GM21390 (cell line): ENCODE measurements at regions not wholly inside any gene's neighbourhood (a gene's known extent, or its start where the extent isn't known, plus 50 kb on each side); places are given as distances from the start of the nearest gene placed in this dataset.

ENCODE experiments used
- ATAC-seq: cut with Tn5 transposase; IDR thresholded peaks from one replicate; pipeline ENCODE4 v1.9.1; 2021; ENCODE audit not compliant: unreplicated experiment

GRCh38 chr11:131186629-131187101 lies 183.8 kb upstream of the NTM start:
- ATAC-seq = peak; percentile 85

- no peak for ATAC-seq
Observed at GRCh38 chr11:131190446-131190845, 180.0 kb upstream of the NTM start.

GRCh38 chr11:131191606-131192005 lies 178.8 kb upstream of the NTM start:
- ATAC-seq = no peak

DNA sequence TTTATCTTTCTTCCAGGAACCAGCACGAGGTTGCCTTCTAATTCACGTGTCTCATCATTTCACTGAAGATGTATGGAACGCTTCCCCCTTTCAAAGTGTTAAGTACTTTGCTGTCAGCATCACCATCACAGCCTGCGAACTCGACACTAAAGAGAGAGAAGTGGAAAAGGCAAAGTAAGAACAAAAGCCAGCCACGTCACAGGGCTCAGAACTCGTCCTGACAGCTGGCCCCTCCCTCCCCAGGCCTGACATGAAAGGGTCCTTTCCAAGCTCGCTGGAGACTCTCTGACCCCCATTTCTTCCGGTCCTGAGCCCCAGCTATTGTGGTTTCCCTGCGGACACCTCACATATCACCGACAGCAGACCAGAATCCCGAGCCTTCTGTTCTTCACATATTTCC lies 177.8 kb upstream of the NTM start:
- ATAC-seq = no peak

- no peak for ATAC-seq
Observed at GRCh38 chr11:131193031-131193501, 177.3 kb upstream of the NTM start.

DNA sequence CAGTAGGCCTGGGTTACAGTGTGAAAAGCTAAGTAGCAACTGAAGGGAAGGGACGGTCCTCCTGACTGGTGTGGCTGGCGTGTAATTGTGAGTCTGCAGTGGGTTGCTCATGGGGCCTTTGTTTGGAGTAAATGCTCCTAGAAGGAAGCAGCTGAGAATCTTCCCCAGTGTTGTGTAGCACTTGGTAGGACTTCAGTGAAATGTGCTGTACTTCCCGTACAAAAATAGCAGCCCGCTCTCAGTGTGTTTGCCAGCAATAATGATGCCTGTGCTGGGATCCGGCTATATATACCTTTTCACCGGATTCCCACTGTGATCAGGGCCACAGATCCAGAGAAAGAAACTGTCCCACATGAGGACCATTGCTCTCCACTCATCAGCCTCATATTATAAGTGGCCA lies 175.7 kb upstream of the NTM start:
- ATAC-seq = no peak

DNA sequence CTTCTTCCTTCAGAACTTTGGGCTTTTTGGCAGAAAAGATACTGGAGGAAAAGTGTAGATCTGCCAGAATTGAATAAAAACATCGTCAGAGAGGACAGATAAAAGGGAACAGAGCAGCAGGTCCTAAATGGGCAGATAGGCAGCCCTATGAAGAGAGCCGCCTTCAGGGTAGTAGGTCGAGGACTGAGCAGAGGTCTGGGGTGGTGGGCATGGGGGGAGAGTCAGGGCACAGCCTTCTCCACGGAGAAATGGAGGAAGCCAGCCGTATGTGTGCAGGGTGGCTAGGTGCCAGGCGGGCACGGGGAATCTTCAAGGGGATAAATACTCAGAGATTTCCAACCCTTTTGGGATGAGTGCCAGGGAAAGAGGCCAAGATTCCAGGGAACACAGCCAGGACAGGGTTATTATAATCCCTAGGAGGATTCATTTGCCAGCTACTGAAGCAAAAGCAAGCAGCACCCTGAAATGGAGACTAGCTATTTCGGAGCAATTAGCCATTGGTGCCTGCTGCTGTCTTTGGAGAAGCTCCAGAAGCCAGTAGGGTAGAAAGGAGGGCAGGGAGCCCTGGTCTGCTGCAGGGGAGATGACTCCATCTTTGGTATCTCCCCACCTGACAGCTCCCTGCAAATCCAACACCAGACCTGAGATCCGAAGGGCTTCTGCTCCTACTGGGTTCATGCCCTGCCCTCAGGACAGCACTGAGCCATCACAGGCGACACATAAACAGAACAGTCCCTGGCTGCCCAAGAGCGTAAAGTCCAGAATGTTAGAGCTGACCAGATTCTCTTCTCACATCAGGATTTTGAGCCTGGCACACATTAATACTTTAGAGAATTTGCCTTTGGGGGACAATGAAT lies 174.5 kb upstream of the NTM start:
- ATAC-seq = no peak

DNA sequence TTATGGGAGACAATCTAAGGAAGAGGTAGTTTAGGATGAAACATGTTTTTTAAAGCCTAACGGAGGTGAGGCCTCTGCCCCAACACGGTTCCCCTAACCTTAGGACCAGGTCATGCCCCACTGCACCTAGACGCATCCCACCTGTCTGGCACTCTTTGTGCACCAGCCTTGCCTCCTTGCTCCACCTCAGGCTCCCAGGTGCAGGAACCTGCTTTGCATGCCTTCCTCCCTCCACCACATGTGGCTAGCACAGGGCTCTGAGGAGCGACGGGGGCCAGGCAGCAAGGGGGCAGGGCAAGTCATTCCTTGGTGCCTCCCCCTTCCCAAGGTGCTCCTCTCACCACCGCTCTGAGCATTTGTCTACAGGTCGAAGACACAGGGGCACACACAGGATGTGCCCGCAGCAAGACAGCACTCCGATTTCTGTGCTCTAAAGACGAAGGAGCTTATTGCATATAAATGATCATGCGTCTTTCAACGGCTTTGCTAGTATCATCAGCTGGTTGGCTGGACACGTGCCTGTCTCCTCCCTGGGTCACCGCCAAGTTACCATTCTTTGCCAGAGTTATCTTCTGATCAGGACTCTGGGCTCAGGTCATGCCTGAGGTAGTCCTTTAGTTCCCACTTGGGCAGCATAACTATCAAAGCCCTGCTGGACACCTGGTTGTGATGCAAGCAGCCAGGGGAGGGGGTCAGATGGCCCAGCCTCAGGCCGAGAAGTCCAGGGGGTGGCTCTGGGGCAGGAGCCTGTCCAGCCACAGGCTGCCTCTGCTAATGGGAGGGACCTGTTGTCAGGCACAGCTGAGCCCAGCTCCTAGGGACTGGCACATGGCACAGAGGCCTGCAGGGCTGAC lies 172.0 kb upstream of the NTM start:
- ATAC-seq = no peak

DNA sequence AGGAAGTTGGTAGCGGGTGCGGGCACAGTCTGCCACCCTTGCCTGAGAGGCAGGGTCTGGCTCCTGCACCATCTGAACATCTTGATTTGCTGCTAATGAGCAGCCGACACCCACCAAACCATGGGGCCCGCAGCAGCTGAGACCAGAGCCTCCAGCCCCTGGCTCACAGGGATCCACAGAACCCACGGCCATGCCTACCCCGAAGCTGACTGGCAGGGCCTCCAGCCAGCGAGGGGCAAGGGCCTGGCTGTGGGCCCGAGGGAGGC lies 171.5 kb upstream of the NTM start:
- no peak for ATAC-seq

- no peak for ATAC-seq
Observed at GRCh38 chr11:131201674-131202073, 168.7 kb upstream of the NTM start.

- no peak for ATAC-seq
Observed at GRCh38 chr11:131203040-131203439, 167.4 kb upstream of the NTM start.

- no peak for ATAC-seq
Observed at GRCh38 chr11:131204282-131204681, 166.1 kb upstream of the NTM start.

GRCh38 chr11:131204765-131205380 lies 165.5 kb upstream of the NTM start:
- no peak for ATAC-seq

DNA sequence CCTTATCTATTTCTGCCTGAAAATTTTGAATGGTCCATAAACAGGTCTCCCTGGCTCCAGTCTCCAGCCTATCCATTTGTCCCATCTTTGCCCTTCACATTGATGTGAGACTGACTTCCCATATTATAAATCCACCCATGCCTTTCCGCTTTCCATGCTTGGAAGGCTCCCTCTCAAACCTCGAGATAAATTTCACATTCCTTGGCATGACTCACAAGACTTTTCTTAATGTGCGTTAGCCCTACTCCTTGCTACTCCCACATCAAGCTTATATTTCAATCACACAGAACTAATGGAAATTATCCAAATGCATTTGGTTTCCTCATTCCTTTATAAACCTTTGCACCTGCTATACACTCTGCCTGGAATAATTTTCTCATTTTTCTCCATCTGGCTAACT lies 163.7 kb upstream of the NTM start:
- no peak for ATAC-seq

DNA sequence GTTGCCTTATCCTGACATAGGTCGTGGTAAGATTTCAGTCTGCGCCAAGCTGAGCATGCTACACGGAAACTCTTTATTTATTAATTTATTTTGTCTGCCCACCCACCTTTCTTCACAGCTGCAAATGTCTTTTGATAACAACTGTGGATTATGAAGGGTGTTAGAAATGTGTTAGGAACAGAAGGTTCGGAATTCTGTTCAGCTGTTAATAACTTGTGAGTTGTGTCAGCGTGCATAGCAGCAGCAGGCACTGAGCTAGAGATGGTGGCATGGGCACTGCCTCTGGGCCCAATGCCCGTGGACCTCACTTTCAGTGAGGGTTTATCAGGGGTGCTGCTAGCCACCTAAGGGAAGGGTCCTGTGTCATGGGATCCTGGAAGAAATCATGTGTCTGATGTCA lies 162.5 kb upstream of the NTM start:
- ATAC-seq = no peak

DNA sequence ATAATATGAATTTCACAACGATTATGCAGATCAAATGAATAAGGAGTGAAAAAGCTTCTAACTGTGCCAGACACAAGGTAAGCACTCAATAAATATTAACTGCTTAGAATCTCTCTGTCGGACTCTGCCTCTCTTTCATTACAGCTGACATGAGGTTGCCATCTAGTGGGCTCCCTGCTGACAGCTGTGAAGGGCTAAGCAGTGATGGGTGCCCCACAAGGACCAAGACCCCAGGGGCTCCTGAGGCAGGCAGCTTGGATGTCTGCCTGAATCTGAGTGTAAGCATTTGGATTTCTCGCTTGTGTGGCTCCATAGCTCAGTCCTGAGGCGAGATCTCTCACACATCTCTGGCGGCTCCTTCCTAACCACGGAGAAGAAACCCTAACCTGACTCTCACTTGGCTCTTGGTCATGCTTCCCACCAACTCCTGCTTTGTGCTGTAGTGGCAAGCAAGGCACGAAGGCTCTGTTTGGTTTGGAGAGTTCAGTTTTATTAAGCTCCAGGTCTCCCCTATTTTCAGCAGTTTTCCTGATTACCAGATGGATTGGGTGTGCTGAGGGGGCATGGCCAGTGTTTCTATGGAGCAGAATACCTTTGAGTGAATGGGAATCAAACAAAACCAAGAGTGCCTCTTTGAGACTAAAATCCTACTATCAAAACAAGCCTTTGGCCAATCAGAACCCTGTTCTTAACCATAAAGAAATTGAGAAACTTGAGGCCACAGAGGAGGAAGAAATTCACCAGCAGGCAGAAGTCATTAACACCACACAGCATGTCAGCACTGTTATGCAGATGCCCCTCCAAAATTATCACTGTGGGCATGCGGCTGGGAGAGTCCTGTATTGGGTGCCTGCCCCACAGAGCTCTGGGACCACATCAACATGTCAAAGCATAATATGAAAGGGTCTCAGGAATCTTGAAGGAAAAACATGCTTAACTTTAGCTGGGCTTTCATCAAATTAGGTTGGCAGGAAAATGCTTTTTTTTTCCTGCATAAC lies 152.8 kb upstream of the NTM start:
- no peak for ATAC-seq

DNA sequence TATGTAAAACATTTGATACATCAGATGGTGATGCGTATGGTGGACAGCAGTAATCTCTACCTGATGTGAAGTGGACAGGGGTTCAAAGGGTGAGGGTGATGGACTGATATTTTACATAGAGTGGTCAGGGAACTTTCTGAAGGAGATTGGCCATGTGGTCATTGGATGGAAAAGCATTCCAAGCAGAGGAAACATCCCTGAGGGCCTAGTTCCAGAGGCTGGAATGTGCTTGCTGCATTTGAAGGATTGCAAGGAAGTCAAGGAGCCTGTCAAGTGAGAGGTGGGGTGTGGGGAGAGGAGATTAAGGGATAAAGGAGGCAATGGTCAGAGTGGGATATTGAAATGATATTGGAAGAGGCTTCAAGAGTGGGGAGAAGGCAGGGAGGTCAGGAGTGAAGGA lies 151.9 kb upstream of the NTM start:
- ATAC-seq = no peak

- no peak for ATAC-seq
Observed at GRCh38 chr11:131219646-131220045, 150.8 kb upstream of the NTM start.

- no peak for ATAC-seq
Observed at GRCh38 chr11:131223198-131223991, 147.0 kb upstream of the NTM start.

- no peak for ATAC-seq
Observed at GRCh38 chr11:131228378-131228777, 142.0 kb upstream of the NTM start.
